ENCODE measurements at regions not wholly inside any gene's neighbourhood (a gene's known extent, or its start where the extent isn't known, plus 50 kb on each side); places are given as distances from the start of the nearest gene placed in this dataset.

- no peak for TF ChIP-seq CTCF (IDR thresholded peaks at IDR 0.05; ENCODE audit: poor library complexity, severe bottlenecking)
- Histone ChIP-seq H3K4me3 (ENCODE audit: severe bottlenecking) (no peak overlapping the region), H3K9me3 (ENCODE audit: severe bottlenecking) (peaks cover 1% of the 10 kb centered on the region), H3K4me1 (ENCODE audit: insufficient read depth, poor library complexity, severe bottlenecking) (peaks cover 7% of the 10 kb centered on the region), H3K27ac (ENCODE audit: poor library complexity, severe bottlenecking) (no peak overlapping the region), H3K36me3 (ENCODE audit: low read depth) (no peaks in the 10 kb centered on the region), H3K27me3 (ENCODE audit: insufficient read depth, poor library complexity, severe bottlenecking) (peaks cover 6% of the 10 kb centered on the region)
- no peak for DNase-seq (ENCODE audit: low spot score)
- ATAC-seq (ENCODE audit: low read depth) = no peak
Observed at GRCh38 chr5:31137676-31138075, 55.8 kb upstream of the CDH6 start.

GRCh38 chr5:31135542-31135941 lies 57.9 kb upstream of the CDH6 start:
- Histone ChIP-seq H3K27ac (ENCODE audit: poor library complexity, severe bottlenecking) (no peak overlapping the region), H3K27me3 (ENCODE audit: insufficient read depth, poor library complexity, severe bottlenecking) (peaks cover 6% of the 10 kb centered on the region), H3K36me3 (ENCODE audit: low read depth) (no peaks in the 10 kb centered on the region), H3K4me1 (ENCODE audit: insufficient read depth, poor library complexity, severe bottlenecking) (peaks cover 7% of the 10 kb centered on the region), H3K4me3 (ENCODE audit: severe bottlenecking) (no peak overlapping the region), H3K9me3 (ENCODE audit: severe bottlenecking) (peaks cover 1% of the 10 kb centered on the region)
- no peak for TF ChIP-seq CTCF (IDR thresholded peaks at IDR 0.05; ENCODE audit: poor library complexity, severe bottlenecking)
- no peak for ATAC-seq (ENCODE audit: low read depth)
- no peak for DNase-seq (ENCODE audit: low spot score)

- Histone ChIP-seq H3K4me1 (ENCODE audit: insufficient read depth, poor library complexity, severe bottlenecking) (peaks cover 7% of the 10 kb centered on the region), H3K27me3 (ENCODE audit: insufficient read depth, poor library complexity, severe bottlenecking) (no peaks in the 10 kb centered on the region), H3K9me3 (ENCODE audit: severe bottlenecking) (peaks cover 1% of the 10 kb centered on the region), H3K4me3 (ENCODE audit: severe bottlenecking) (no peak overlapping the region), H3K36me3 (ENCODE audit: low read depth) (no peaks in the 10 kb centered on the region), H3K27ac (ENCODE audit: poor library complexity, severe bottlenecking) (no peak overlapping the region)
- peak; percentile 48; the same call in 1 of the 3 replicates for ATAC-seq (ENCODE audit: low read depth)
- no peak for TF ChIP-seq CTCF (IDR thresholded peaks at IDR 0.05; ENCODE audit: poor library complexity, severe bottlenecking)
- DNase-seq (ENCODE audit: low spot score) = no peak
Observed at GRCh38 chr5:31133488-31133887, 60.0 kb upstream of the CDH6 start.

GRCh38 chr5:31131381-31131891 lies 62.0 kb upstream of the CDH6 start:
- no peak for TF ChIP-seq CTCF (IDR thresholded peaks at IDR 0.05; ENCODE audit: poor library complexity, severe bottlenecking)
- ATAC-seq (ENCODE audit: low read depth) = no peak

GRCh38 chr5:31130676-31131075 lies 62.8 kb upstream of the CDH6 start:
- Histone ChIP-seq H3K9me3 (ENCODE audit: severe bottlenecking) (no peaks in the 10 kb centered on the region), H3K27ac (ENCODE audit: poor library complexity, severe bottlenecking) (no peak overlapping the region), H3K27me3 (ENCODE audit: insufficient read depth, poor library complexity, severe bottlenecking) (no peaks in the 10 kb centered on the region), H3K4me3 (ENCODE audit: severe bottlenecking) (no peak overlapping the region), H3K4me1 (ENCODE audit: insufficient read depth, poor library complexity, severe bottlenecking) (peaks cover 7% of the 10 kb centered on the region), H3K36me3 (ENCODE audit: low read depth) (no peaks in the 10 kb centered on the region)
- no peak for DNase-seq (ENCODE audit: low spot score)
- ATAC-seq (ENCODE audit: low read depth) = no peak
- TF ChIP-seq CTCF (IDR thresholded peaks at IDR 0.05; ENCODE audit: poor library complexity, severe bottlenecking) = no peak

More at GRCh38 chr5:31131381-31131891, 62.0 kb upstream of the CDH6 start:
- H3K36me3 ChIP-seq (ENCODE audit: low read depth) = no peaks in the 10 kb centered on the region
- DNase-seq (ENCODE audit: low spot score) = no peak
- no peak overlapping the region for H3K4me3 ChIP-seq (ENCODE audit: severe bottlenecking)
- H3K9me3 ChIP-seq (ENCODE audit: severe bottlenecking) = peaks cover 1% of the 10 kb centered on the region
- H3K4me1 ChIP-seq (ENCODE audit: insufficient read depth, poor library complexity, severe bottlenecking) = peaks cover 7% of the 10 kb centered on the region
- H3K27ac ChIP-seq (ENCODE audit: poor library complexity, severe bottlenecking) = no peak overlapping the region
- H3K27me3 ChIP-seq (ENCODE audit: insufficient read depth, poor library complexity, severe bottlenecking) = no peaks in the 10 kb centered on the region
